MCF 10A (cell line): ENCODE measurements at regions not wholly inside any gene's neighbourhood (a gene's known extent, or its start where the extent isn't known, plus 50 kb on each side); places are given as distances from the start of the nearest gene placed in this dataset.

ENCODE experiments used
- BruUV-seq: library from RNA; stranded (reverse); fragments of 400-500 nt; replicated peaks from 2 replicates; lab custom pipeline; 2021; lab: Mats Ljungman, UMichigan
- CTCF ChIA-PET: fragments of 300-600 bp; sonication (Branson Sonifier 250); formaldehyde crosslinking; extraction: SDS; loops from one replicate; lab custom pipeline; 2021; ENCODE audit warnings: antibody characterized with exemption, inconsistent platforms; lab: Yijun Ruan, JAX
- POLR2A ChIA-PET: fragments of 300-600, 350-650 bp; sonication (Branson Sonifier 250); formaldehyde crosslinking; extraction: SDS; loops from one replicate; lab custom pipeline; 2020; ENCODE audit warnings: antibody characterized with exemption, inconsistent platforms; lab: Yijun Ruan, JAX
- DNase-seq: peaks from one replicate; pipeline ENCODE4 v3.0.0-alpha.2; 2018; ENCODE audit not compliant: unreplicated experiment
- H3K27ac Mint-ChIP-seq: one replicate; pipeline ENCODE4 v1.8.0; 2022; ENCODE audit warnings: mild to moderate bottlenecking, low read depth, mixed read lengths; ENCODE audit not compliant: unreplicated experiment
- H3K27me3 Mint-ChIP-seq: one replicate; pipeline ENCODE4 v1.8.0; 2022; ENCODE audit warnings: mixed read lengths; ENCODE audit not compliant: insufficient read depth, unreplicated experiment
- H3K36me3 Mint-ChIP-seq: one replicate; pipeline ENCODE4 v1.8.0; 2022; ENCODE audit warnings: mild to moderate bottlenecking, moderate library complexity, mixed read lengths; ENCODE audit not compliant: insufficient read depth, unreplicated experiment
- H3K4me1 Mint-ChIP-seq: one replicate; pipeline ENCODE4 v1.8.0; 2022; ENCODE audit warnings: mixed read lengths; ENCODE audit not compliant: insufficient read depth, unreplicated experiment
- H3K4me3 Mint-ChIP-seq: one replicate; pipeline ENCODE4 v1.8.0; 2022; ENCODE audit warnings: mild to moderate bottlenecking, moderate library complexity, mixed read lengths; ENCODE audit not compliant: unreplicated experiment
- H3K9me3 Mint-ChIP-seq: one replicate; pipeline ENCODE4 v1.8.0; 2022; ENCODE audit warnings: mixed read lengths; ENCODE audit not compliant: unreplicated experiment
- CTCF ChIP-seq: fragments of 200-600 bp; IDR thresholded peaks from one replicate; pipeline ENCODE4 v1.8.0; 2022; ENCODE audit warnings: antibody characterized with exemption, mild to moderate bottlenecking; ENCODE audit not compliant: unreplicated experiment
- intact Hi-C: fragments of 100-400 bp; cut with micrococcal nuclease; formaldehyde crosslinking; loops from 2 replicates; pipeline ENCODE4 v1.14.1; 2022

GRCh38 chr5:169352901-169353300 lies 52.0 kb upstream of the SLIT3 start:
- H3K27ac Mint-ChIP-seq = no peak overlapping the region
- H3K36me3 Mint-ChIP-seq = no peaks in the 10 kb centered on the region
- TF ChIP-seq CTCF = no peak
- no peaks in the 10 kb centered on the region for H3K9me3 Mint-ChIP-seq
- ChIA-PET POLR2A (no interaction called here), CTCF (interaction anchor here (0.9 to 2.4 kb wide), 3 partner anchors 8 to 195 kb away, joined by 3 to 10 read pairs (median 4); no protein-coding TSS in a partner anchor)
- intact Hi-C loops = loop anchor here (5.0 kb wide), 4 partner anchors 69 to 1066 kb away; partner anchors contain the start of gene SPDL1
- H3K27me3 Mint-ChIP-seq = no peaks in the 10 kb centered on the region
- no peak overlapping the region for H3K4me3 Mint-ChIP-seq
- no peak for DNase-seq
- H3K4me1 Mint-ChIP-seq = peaks cover 60% of the 10 kb centered on the region
- no TSS peak for BruUV-seq

GRCh38 chr5:169351721-169352120 lies 50.8 kb upstream of the SLIT3 start:
- POLR2A ChIA-PET = interaction anchor here (0.6 to 1.3 kb wide), 3 partner anchors 11 to 240 kb away, joined by 3 to 6 read pairs (median 3); no protein-coding TSS in a partner anchor
- no peak overlapping the region for H3K27ac Mint-ChIP-seq
- no peak for TF ChIP-seq CTCF
- CTCF ChIA-PET = interaction anchor here (1.1 to 2.4 kb wide), 2 partner anchors 52 to 196 kb away, joined by 4 to 10 read pairs; no protein-coding TSS in a partner anchor
- DNase-seq = no peak
- H3K4me1 Mint-ChIP-seq = peaks cover 60% of the 10 kb centered on the region
- H3K36me3 Mint-ChIP-seq = no peaks in the 10 kb centered on the region
- intact Hi-C loops = loop anchor here (2.0 to 5.0 kb wide), 5 partner anchors 49 to 1064 kb away; partner anchors contain the start of gene SPDL1
- no peaks in the 10 kb centered on the region for H3K27me3 Mint-ChIP-seq
- H3K9me3 Mint-ChIP-seq = no peaks in the 10 kb centered on the region
- no TSS peak for BruUV-seq
- H3K4me3 Mint-ChIP-seq = no peak overlapping the region

GRCh38 chr5:169350759-169351240 lies 49.9 kb upstream of the SLIT3 start:
- intact Hi-C loops = loop anchor here (2.0 to 5.0 kb wide), 5 partner anchors 48 to 1063 kb away; partner anchors contain the start of gene SPDL1
- ChIA-PET CTCF (interaction anchor here (0.6 to 2.4 kb wide), 6 partner anchors 30 to 1359 kb away, joined by 3 to 10 read pairs (median 4); no protein-coding TSS in a partner anchor), POLR2A (interaction anchor here (0.6 to 1.8 kb wide), 9 partner anchors 12 to 1652 kb away, joined by 3 to 8 read pairs (median 3); partner anchors contain the start of genes PANK3 and SPDL1)
- peak; percentile 100 for DNase-seq
- no TSS peak for BruUV-seq
- TF ChIP-seq CTCF = no peak
- Mint-ChIP-seq H3K4me1 (peaks cover 53% of the 10 kb centered on the region), H3K36me3 (no peaks in the 10 kb centered on the region), H3K27me3 (no peaks in the 10 kb centered on the region), H3K4me3 (peak overlapping the region; percentile 49), H3K27ac (peak overlapping the region; percentile 75), H3K9me3 (no peaks in the 10 kb centered on the region)
